G401 (cell line): ENCODE measurements at regions not wholly inside any gene's neighbourhood (a gene's known extent, or its start where the extent isn't known, plus 50 kb on each side); places are given as distances from the start of the nearest gene placed in this dataset.
"Not testable (repeated sequence)": the region's sequence is repeated elsewhere in the genome, so short reads cannot be mapped to it uniquely, and the experiment has no call there.

Experiments
- DNase-seq: peaks from one replicate; pipeline ENCODE4 v3.0.0-alpha.2; 2015; ENCODE audit warnings: low spot score
- in situ Hi-C: cut with HindIII; loops from 2 replicates; pipeline ENCODE4 v1.10.0; 2016; ENCODE audit warnings: low sequenced_read_pairs, mixed read lengths

DNA sequence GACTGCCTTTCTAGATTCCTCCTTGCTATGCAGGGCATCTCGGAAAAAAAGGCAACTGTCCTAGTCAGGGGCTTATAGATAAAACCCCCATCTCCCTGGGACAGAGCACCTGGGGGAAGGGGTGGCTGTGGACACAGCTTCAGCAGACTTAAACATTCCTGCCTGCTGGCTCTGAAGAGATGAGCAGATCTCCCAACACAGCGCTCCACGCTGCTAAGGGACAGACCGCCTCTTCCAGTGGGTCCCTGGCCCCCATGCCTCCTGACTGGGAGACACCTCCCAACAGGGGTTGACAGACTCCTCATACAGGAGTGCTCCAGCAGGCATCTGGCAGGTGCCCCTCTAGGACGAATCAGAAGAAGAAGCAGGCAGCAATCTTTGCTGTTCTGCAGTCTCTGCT, 87.9 kb upstream of the GOLGA6L6 start:
- DNase-seq, in situ Hi-C loops: not testable (repeated sequence)

DNA sequence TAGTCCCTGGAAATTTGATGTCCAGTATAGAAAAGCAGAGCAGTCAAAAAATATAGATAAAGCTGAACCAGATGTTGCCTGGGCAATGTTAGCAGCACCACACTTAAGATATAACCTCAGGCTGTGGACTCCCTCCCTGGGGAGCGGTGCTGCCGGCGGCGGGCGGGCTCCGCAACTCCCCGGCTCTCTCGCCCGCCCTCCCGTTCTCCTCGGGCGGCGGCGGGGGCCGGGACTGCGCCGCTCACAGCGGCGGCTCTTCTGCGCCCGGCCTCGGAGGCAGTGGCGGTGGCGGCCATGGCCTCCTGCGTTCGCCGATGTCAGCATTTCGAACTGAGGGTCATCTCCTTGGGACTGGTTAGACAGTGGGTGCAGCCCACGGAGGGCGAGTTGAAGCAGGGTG, 86.9 kb upstream of the GOLGA6L6 start:
- in situ Hi-C loops, DNase-seq: not testable (repeated sequence)

DNA sequence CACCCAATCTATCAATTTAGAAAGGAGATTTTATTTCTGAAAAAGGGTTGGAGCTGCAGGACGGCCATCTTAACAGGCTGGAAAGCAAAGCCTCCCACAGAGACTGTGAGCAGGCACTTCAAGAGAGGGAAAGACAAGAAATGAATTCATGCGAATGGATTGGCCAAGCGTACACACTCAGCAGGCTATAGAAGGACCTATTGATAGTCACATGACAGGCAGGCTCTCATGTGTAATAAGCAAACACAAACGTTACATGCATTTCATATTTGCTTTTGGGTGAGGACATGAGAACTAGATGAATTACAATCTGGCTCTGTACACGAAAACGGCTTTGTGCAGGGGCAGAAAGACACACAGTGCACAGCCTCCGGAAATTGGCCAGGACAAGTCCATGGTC, 83.9 kb upstream of the GOLGA6L6 start:
- in situ Hi-C loops, DNase-seq: not testable (repeated sequence)

DNA sequence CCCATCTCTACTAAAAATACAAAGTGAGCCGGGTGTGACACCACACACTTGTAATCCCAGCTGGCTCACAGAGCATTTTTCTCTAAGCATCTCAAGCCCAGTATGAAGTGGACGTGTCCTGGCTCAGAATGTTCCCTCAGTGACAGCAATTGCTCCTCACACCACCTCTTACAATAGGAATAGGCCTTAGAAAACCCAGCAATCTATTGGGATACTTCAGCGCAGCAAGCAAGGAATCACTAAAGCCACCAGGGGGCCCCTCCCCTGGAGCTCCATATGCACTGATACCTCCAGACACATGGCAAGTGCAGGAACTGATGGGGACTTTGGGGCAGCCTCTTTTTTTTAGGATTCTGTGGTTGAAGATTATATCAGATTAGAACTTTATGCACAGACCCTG, 82.5 kb upstream of the GOLGA6L6 start:
- in situ Hi-C loops, DNase-seq: not testable (repeated sequence)

DNA sequence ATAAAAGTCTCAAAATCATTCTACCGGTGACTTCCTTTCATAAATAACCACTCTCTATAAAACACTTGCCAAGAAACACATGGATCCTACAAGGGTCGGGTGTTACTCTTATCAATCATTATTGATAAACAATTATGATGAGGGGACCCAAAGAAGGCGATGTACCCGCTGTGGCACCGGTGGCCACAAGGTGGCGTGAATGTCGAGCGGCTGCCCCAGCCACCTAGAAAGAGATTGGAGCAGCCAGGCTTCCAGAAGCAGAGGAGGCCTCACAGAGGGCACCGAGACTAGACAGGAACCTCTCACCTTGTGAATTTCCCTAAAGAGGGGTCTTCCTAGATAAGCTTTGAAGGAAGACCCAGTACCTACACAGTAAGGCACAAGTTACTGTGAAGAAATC, 80.5 kb upstream of the GOLGA6L6 start:
- in situ Hi-C loops, DNase-seq: not testable (repeated sequence)

DNA sequence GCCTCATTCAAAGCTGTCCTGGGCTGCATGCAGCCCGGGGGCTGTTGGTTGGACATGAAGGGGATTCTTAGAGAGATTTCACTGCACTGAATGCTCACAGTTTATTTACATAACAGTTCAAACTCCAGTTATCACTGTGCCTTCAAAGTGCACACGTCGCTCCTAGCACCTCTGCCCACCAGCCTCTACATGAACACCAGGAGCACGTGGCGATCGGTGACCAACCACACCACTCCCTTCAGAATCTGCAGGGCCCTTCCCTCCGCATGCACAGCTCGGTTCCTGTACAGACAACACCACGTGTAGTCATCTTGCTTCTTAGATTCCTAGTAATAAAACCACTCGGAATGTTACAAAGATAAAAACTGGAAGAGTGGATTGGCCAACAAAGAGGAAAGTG, 72.9 kb upstream of the GOLGA6L6 start:
- in situ Hi-C loops, DNase-seq: not testable (repeated sequence)

DNA sequence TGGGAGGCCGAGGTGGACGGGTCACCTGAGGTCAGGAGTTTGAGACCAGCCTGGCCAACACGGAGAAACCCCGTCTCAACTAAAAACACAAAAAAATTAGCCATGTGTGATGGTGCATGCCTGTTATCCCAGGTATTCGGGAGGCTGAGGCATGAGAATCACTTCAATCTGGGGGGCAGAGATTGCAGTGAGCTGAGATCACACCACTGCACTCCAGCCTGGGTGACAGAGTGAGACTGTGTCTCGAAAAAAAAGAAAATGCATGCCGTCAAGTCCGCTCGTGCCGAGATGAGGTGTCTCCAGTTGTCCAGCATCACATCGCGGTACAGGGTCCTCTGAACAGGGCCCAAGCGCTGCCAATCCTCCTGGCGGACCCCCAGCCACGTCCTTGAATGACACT, 71.2 kb upstream of the GOLGA6L6 start:
- DNase-seq, in situ Hi-C loops: not testable (repeated sequence)

DNA sequence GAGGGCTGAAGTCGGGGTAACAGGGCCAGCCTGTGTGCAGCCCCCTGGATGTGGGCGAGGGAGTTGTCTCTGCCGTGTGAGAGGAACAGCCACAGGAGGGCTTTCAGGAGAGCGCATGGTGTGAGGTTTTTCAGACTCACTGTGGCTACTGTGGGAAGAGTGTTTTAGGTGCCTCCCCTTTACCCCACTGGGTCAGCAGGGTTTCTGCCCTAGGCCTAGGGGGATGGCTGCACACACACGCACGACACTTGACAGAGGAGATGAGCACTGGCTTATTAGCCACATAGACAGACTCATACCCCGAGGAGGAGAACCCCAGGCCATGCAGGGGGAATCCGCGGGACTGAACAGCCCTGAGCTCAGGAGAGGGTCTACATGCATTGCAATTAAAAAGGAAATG, 70.8 kb upstream of the GOLGA6L6 start:
- DNase-seq, in situ Hi-C loops: not testable (repeated sequence)

DNA sequence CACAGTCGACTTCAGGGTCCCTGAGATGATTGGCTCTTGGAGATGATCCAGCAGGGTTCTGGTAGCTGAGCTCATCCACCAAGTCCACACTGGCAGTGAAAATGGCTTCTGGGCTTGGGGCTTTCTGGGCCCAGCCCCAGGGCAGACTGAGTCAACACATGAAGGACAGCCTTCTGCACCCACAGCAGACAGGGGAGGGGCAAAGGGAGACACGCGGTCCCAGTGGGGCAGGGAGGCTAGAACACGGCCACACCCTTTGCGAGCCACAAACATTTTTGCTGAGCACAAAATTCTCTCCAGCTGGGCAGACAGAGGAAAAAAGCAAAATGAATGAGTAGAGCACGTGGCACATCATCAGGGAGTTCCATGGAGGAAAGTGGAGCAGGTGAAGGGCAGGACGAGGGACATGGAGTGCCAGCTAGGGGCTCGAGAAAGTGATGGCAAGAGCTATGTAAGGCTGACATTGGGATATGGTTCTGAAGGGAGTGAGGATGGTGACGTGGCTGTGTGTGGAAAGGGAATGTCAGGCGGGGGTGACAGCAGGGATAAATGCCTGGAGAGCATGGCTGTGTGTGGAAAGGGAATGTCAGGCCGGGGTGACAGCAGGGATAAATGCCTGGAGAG, 70.2 kb upstream of the GOLGA6L6 start:
- in situ Hi-C loops, DNase-seq: not testable (repeated sequence)

DNA sequence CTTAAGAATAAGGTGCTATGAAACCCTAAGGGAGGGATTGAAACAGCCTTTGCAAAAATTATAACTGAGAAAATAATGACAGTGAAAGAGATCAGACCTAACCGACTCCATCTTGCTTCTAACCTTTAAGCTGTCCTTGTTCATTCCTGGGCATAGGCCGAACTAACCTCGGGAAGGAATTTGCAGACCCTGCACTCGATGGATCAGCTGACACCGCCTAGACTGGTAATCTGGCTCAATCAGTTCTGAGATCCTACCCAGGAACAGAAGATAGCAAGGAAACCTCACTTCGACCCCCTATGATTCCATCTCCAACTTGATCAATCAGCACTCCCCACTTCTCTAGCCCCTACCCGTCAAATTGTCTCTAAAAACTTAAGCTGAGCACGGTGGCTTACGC, 66.6 kb upstream of the GOLGA6L6 start:
- in situ Hi-C loops, DNase-seq: not testable (repeated sequence)

DNA sequence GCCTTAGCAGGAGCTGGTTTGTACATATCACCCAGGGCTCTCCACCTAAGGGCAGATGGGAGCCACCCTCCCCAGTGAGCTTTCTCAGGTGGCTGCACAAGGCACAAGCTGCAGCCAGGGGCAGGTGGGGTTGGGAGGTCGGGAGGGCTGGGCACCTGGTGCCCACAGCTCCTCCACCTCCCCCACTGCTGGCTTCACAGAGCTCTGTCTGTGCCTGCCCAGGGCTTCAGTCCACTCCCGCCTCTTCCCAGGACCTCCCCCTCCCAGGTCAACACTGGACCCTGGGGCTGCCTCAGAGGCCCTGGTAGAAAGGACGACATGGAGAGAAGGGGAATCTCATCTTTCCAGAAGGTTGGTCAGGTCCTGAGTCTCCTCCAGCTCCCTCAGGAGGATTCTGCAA, 55.6 kb upstream of the GOLGA6L6 start:
- DNase-seq, in situ Hi-C loops: not testable (repeated sequence)

DNA sequence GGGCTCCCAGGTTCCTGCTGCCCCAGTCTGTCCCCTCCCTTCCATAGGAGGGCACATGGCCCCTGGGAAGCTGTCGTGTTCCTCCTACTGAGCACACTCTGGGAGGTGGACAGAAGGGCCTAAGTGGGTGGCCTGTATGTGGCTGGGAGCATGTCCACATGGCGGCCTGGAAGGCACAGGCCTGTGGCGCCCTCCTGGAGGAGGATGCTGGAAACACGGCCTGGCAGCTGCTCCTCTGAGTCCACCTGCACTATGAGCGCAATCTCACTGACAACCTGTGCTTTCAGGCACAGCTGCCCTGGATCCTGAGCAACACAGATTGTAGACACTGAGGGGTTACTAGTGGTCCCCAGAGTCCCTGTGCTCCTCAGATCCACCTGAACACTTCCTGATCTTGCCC, 52.6 kb upstream of the GOLGA6L6 start:
- DNase-seq, in situ Hi-C loops: not testable (repeated sequence)

DNA sequence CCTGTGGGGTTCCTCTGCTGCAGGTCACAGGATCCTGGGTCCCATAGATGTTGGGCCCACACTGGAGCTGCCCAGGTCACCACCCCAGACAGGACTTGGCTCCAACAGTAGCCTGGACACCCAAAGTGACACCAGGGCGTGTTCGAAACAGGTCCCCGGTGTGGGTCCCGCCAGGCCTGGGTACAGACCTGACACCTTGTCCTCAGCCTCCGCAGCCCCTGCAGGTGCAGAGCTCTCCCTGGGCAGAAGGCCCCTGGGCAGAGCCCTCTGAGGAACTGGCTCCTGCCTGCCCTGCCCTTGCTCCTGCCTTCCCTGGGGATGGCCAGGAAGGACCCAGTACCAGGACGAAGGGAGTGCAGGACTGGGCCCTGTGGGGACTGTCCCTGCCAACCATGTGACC, 50.3 kb upstream of the GOLGA6L6 start:
- in situ Hi-C loops, DNase-seq: not testable (repeated sequence)
